ENCODE measurements at regions not wholly inside any gene's neighbourhood (a gene's known extent, or its start where the extent isn't known, plus 50 kb on each side); places are given as distances from the start of the nearest gene placed in this dataset.

- TF ChIP-seq CTCF (IDR thresholded peaks at IDR 0.05 in 4 of 5, conservative IDR thresholded peaks at IDR 0.05 in 1 of 5) (no peak), POLR2A (IDR thresholded peaks at IDR 0.05) (no peak)
These were observed 294.2 kb upstream of the CYLC2 start for GRCh38 chr9:102700936-102701335.
